Progenitor cell of endocrine pancreas (in vitro differentiated cells): ENCODE measurements at regions not wholly inside any gene's neighbourhood (a gene's known extent, or its start where the extent isn't known, plus 50 kb on each side); places are given as distances from the start of the nearest gene placed in this dataset.

Source experiments
- DNase-seq: peaks from one replicate; pipeline ENCODE4 v3.0.0; 2021; ENCODE audit warnings: low spot score; ENCODE audit not compliant: unreplicated experiment
- H3K27ac Mint-ChIP-seq: 2 replicates; pipeline ENCODE4 v1.8.0; 2021; ENCODE audit warnings: mild to moderate bottlenecking, moderate library complexity, mixed read lengths
- H3K27me3 Mint-ChIP-seq: 2 replicates; pipeline ENCODE4 v1.8.0; 2021; ENCODE audit warnings: mixed read lengths
- H3K36me3 Mint-ChIP-seq: 2 replicates; pipeline ENCODE4 v1.8.0; 2022; ENCODE audit warnings: mixed read lengths; ENCODE audit not compliant: insufficient read depth
- H3K4me1 Mint-ChIP-seq: 2 replicates; pipeline ENCODE4 v1.8.0; 2021; ENCODE audit warnings: low read depth, mixed read lengths
- H3K4me3 Mint-ChIP-seq: 2 replicates; pipeline ENCODE4 v1.8.0; 2021; ENCODE audit warnings: low read depth, mild to moderate bottlenecking, moderate library complexity, mixed read lengths
- H3K9me3 Mint-ChIP-seq: 2 replicates; pipeline ENCODE4 v1.8.0; 2021; ENCODE audit warnings: low read depth, mixed read lengths
- CTCF ChIP-seq: fragments of 200-600 bp; sonication (generic); IDR thresholded peaks from one replicate; pipeline ENCODE4 v1.5.0; 2021; ENCODE audit warnings: antibody characterized with exemption, mild to moderate bottlenecking; ENCODE audit not compliant: unreplicated experiment

DNA sequence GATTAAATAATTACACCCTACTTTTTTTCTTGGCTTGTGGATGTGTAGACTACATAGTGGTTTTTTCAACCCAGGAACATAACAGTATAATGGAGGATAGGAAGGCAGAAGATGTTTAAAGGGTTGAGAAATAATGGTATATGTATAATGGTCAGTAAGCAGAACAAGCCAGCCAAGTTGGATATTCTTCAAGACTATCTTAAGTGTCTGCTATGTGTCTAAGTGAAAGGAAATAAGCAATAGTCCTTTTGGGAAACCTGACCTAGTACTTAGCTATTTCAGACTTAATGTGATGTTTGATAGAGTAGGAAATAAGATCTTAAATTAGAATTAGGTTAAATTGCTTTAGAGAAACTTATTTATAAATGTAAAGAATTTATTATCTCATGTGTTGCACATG, 85.7 kb downstream of the PTPDC1 start:
- H3K9me3 Mint-ChIP-seq, result no peaks in the 10 kb centered on the region
- H3K4me1 Mint-ChIP-seq, result peaks cover 40% of the 10 kb centered on the region
- no peak overlapping the region for H3K4me3 Mint-ChIP-seq
- no peaks in the 10 kb centered on the region for H3K27me3 Mint-ChIP-seq
- H3K36me3 Mint-ChIP-seq, result no peaks in the 10 kb centered on the region
- no peak for TF ChIP-seq CTCF
- H3K27ac Mint-ChIP-seq, result no peak overlapping the region
- DNase-seq, result no peak

DNA sequence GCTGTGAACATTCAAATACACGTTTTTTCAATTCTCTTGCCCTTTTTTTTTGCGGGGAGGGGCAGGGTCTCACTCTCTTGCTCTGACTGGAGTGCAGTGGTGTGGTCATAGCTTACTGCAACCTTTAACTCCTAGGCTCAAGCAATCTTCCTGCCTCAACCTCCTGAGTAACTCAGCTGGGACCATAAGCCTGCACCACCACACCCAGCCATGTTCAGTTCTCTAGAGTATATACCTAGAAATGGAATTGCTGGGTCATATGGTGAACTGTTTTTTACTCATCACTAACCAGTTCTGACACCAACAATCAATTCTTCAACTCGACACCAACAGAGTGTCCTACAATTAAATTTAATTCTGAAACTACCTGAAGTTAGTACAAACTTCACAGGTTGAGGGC, 85.5 kb upstream of the ZNF169 start:
- no peak for DNase-seq
- H3K4me1 Mint-ChIP-seq, result peaks cover 30% of the 10 kb centered on the region
- no peaks in the 10 kb centered on the region for H3K9me3 Mint-ChIP-seq
- no peak for TF ChIP-seq CTCF
- peaks cover 7% of the 10 kb centered on the region for H3K36me3 Mint-ChIP-seq
- no peak overlapping the region for H3K4me3 Mint-ChIP-seq
- no peaks in the 10 kb centered on the region for H3K27me3 Mint-ChIP-seq
- peak overlapping the region; percentile 16 for H3K27ac Mint-ChIP-seq

DNA sequence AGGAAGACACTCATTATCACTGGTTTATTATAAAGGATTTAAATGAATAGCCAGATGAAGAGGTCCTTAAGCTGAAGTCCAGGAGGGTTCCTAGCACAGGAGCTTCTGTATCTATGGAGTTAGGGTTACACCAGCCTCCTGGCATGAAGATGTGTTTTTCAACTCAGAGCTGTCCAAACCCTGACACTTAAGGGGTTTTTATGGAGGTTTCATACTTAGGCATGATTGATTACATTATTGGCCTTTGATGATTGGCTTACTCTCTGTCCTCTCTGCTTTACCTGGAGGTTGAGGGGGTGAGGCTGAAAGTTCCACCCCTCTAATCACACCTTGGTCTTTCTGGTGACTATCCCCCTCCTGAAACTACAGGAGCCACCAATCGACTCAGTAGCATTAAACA, 84.9 kb upstream of the ZNF169 start:
- no peaks in the 10 kb centered on the region for H3K9me3 Mint-ChIP-seq
- no peak for DNase-seq
- peaks cover 7% of the 10 kb centered on the region for H3K36me3 Mint-ChIP-seq
- H3K27me3 Mint-ChIP-seq, result no peaks in the 10 kb centered on the region
- no peak overlapping the region for H3K4me3 Mint-ChIP-seq
- peaks cover 33% of the 10 kb centered on the region for H3K4me1 Mint-ChIP-seq
- no peak for TF ChIP-seq CTCF
- peak overlapping the region; percentile 76 for H3K27ac Mint-ChIP-seq

GRCh38 chr9:94175669-94176068, 83.4 kb upstream of the ZNF169 start:
- TF ChIP-seq CTCF, result no peak
- Mint-ChIP-seq H3K27ac (no peak overlapping the region), H3K27me3 (no peaks in the 10 kb centered on the region), H3K9me3 (no peaks in the 10 kb centered on the region), H3K4me3 (no peak overlapping the region), H3K36me3 (peaks cover 9% of the 10 kb centered on the region), H3K4me1 (peaks cover 27% of the 10 kb centered on the region)
- DNase-seq, result no peak

GRCh38 chr9:94176608-94177007, 82.5 kb upstream of the ZNF169 start:
- no peaks in the 10 kb centered on the region for H3K9me3 Mint-ChIP-seq
- H3K27me3 Mint-ChIP-seq, result no peaks in the 10 kb centered on the region
- peaks cover 28% of the 10 kb centered on the region for H3K4me1 Mint-ChIP-seq
- no peak for DNase-seq
- H3K4me3 Mint-ChIP-seq, result no peak overlapping the region
- no peak overlapping the region for H3K27ac Mint-ChIP-seq
- H3K36me3 Mint-ChIP-seq, result peaks cover 9% of the 10 kb centered on the region
- no peak for TF ChIP-seq CTCF
